ENCODE measurements at regions not wholly inside any gene's neighbourhood (a gene's known extent, or its start where the extent isn't known, plus 50 kb on each side); places are given as distances from the start of the nearest gene placed in this dataset.

GRCh38 chr13:26983543-26984320, 187.9 kb downstream of the USP12 start:
- TF ChIP-seq TAF1 (IDR thresholded peaks at IDR 0.05; ENCODE audit: borderline replicate concordance, low read depth, low read length) (no peak), POLR2AphosphoS5 (IDR thresholded peaks at IDR 0.05; ENCODE audit: low read depth, low read length) (no peak)

Data from GM12892 (cell line).